Smooth muscle cell (in vitro differentiated cells): ENCODE measurements at regions not wholly inside any gene's neighbourhood (a gene's known extent, or its start where the extent isn't known, plus 50 kb on each side); places are given as distances from the start of the nearest gene placed in this dataset.
A peak's percentile ranks its signal among the peaks of the same experiment; 100 is the strongest.

Source experiments
- DNase-seq: peaks from one replicate; lab custom pipeline; 2025; ENCODE audit not compliant: unreplicated experiment; lab: John Stamatoyannopoulos, UW
- H2AFZ ChIP-seq: fragments of 200-600 bp; sonication (generic); 2 replicates; pipeline ENCODE4 v1.6.0; 2016; ENCODE audit warnings: antibody characterized with exemption, low read depth, mild to moderate bottlenecking
- H3F3A ChIP-seq: fragments of 200-600 bp; sonication (generic); 2 replicates; pipeline ENCODE4 v1.6.0; 2017; ENCODE audit warnings: antibody characterized with exemption, low read depth
- H3K27ac ChIP-seq: fragments of 200-600 bp; sonication (generic); 2 replicates; pipeline ENCODE4 v1.5.1; 2016; ENCODE audit warnings: low read depth, mild to moderate bottlenecking
- H3K27me3 ChIP-seq: fragments of 200-600 bp; sonication (generic); 2 replicates; pipeline ENCODE4 v1.6.1; 2016; ENCODE audit warnings: low read depth, mild to moderate bottlenecking
- H3K36me3 ChIP-seq: fragments of 200-600 bp; sonication (generic); 2 replicates; pipeline ENCODE4 v1.5.1; 2016; ENCODE audit warnings: low read depth
- H3K4me1 ChIP-seq: fragments of 200-600 bp; sonication (generic); 2 replicates; pipeline ENCODE4 v1.5.1; 2016; ENCODE audit warnings: low read depth
- H3K4me2 ChIP-seq: fragments of 200-600 bp; sonication (generic); 2 replicates; pipeline ENCODE4 v1.6.0; 2016; ENCODE audit warnings: mild to moderate bottlenecking
- H3K4me3 ChIP-seq: fragments of 200-600 bp; sonication (generic); 2 replicates; pipeline ENCODE4 v1.5.1; 2016; ENCODE audit warnings: mild to moderate bottlenecking
- H3K79me2 ChIP-seq: fragments of 200-600 bp; sonication (generic); 2 replicates; pipeline ENCODE4 v1.6.0; 2016; ENCODE audit warnings: low read depth, mild to moderate bottlenecking
- H3K9ac ChIP-seq: fragments of 200-600 bp; sonication (generic); 2 replicates; pipeline ENCODE4 v1.6.0; 2016; ENCODE audit warnings: low read depth
- H3K9me3 ChIP-seq: fragments of 200-600 bp; sonication (generic); replicated peaks from 2 replicates; pipeline ENCODE4 v1.5.1; 2016; ENCODE audit warnings: low read depth
- H4K20me1 ChIP-seq: fragments of 200-600 bp; sonication (generic); 2 replicates; pipeline ENCODE4 v1.6.0; 2016; ENCODE audit warnings: low read depth
- WGBS: methylation state at CpG from one replicate; pipeline ENCODE4 v1.1.7; 2016; ENCODE audit warnings: low lambda C conversion rate; 5-methylcytosine and 5-hydroxymethylcytosine counted together
- TF ChIP-seq, protein P1 (sequence below): fragments of 200-600 bp; sonication (generic); IDR thresholded peaks from 2 replicates; pipeline ENCODE4 v1.5.1; 2017; ENCODE audit warnings: borderline replicate concordance, mild to moderate bottlenecking, antibody characterized with exemption; ENCODE audit not compliant: insufficient read depth, poor library complexity, severe bottlenecking

- H3F3A ChIP-seq = no peaks in the 10 kb centered on the region
- H3K27me3 ChIP-seq = no peaks in the 10 kb centered on the region
- no peak overlapping the region for H2AFZ ChIP-seq
- no peaks in the 10 kb centered on the region for H3K9me3 ChIP-seq
- no peaks in the 10 kb centered on the region for H3K79me2 ChIP-seq
- H3K4me3 ChIP-seq = no peak overlapping the region
- DNase-seq = no peak
- no peak overlapping the region for H3K27ac ChIP-seq
- 56% methylated on average over 5 of the region's 5 CpGs for WGBS
- H3K36me3 ChIP-seq = no peaks in the 10 kb centered on the region
- H3K4me2 ChIP-seq = no peak overlapping the region
- H3K9ac ChIP-seq = no peak overlapping the region
- TF ChIP-seq, protein P1, sequence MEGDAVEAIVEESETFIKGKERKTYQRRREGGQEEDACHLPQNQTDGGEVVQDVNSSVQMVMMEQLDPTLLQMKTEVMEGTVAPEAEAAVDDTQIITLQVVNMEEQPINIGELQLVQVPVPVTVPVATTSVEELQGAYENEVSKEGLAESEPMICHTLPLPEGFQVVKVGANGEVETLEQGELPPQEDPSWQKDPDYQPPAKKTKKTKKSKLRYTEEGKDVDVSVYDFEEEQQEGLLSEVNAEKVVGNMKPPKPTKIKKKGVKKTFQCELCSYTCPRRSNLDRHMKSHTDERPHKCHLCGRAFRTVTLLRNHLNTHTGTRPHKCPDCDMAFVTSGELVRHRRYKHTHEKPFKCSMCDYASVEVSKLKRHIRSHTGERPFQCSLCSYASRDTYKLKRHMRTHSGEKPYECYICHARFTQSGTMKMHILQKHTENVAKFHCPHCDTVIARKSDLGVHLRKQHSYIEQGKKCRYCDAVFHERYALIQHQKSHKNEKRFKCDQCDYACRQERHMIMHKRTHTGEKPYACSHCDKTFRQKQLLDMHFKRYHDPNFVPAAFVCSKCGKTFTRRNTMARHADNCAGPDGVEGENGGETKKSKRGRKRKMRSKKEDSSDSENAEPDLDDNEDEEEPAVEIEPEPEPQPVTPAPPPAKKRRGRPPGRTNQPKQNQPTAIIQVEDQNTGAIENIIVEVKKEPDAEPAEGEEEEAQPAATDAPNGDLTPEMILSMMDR = no peak
- peaks cover 28% of the 10 kb centered on the region for H3K4me1 ChIP-seq
- H4K20me1 ChIP-seq = no peaks in the 10 kb centered on the region
These were observed 107.6 kb upstream of the NFIA start for GRCh38 chr1:60974524-60975372.

- H3K27me3 ChIP-seq = no peaks in the 10 kb centered on the region
- H3K9me3 ChIP-seq = no peaks in the 10 kb centered on the region
- H3K4me1 ChIP-seq = peaks cover 28% of the 10 kb centered on the region
- H3K4me2 ChIP-seq = no peak overlapping the region
- H3K27ac ChIP-seq = no peak overlapping the region
- no peak overlapping the region for H2AFZ ChIP-seq
- H3K79me2 ChIP-seq = no peaks in the 10 kb centered on the region
- no peaks in the 10 kb centered on the region for H3F3A ChIP-seq
- H3K36me3 ChIP-seq = no peaks in the 10 kb centered on the region
- no peak overlapping the region for H3K4me3 ChIP-seq
- no peaks in the 10 kb centered on the region for H4K20me1 ChIP-seq
- no peak for DNase-seq
- 53% methylated on average over 4 of the region's 4 CpGs for WGBS
- TF ChIP-seq, protein P1 = no peak
- H3K9ac ChIP-seq = no peak overlapping the region
These were observed 108.7 kb upstream of the NFIA start for GRCh38 chr1:60973668-60974067.

DNA sequence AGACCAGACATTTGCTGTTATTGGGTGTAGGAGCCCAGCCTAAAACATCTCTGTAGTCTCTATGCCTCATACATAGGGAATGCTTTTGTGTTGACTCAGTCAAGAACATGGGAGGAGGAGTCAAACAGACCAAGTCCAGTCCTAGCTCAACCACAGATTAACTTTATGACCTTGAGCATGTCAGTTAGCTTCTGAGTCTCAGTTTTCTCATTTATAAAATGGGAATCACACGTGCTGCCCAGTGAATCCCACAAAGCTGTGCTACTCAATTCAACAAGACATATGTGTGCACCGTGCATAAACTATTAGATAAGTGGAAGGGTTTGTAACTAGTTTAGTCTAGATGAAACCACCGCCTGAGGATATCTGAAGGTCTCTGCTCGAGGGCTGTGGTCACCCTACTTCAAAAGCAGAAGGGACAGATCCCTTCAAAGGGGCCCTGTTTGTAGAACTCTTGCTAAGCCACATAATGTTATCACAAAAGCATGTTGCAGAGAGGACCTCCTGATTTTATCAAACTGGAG is 109.5 kb upstream of the NFIA start:
- DNase-seq = no peak
- Histone ChIP-seq H2AFZ (no peak overlapping the region), H3K4me3 (no peak overlapping the region), H3K27me3 (no peaks in the 10 kb centered on the region), H3K36me3 (no peaks in the 10 kb centered on the region), H3K9ac (no peak overlapping the region), H3K4me1 (peaks cover 28% of the 10 kb centered on the region), H3K4me2 (peak overlapping the region; percentile 39), H3K9me3 (no peaks in the 10 kb centered on the region), H3K79me2 (no peaks in the 10 kb centered on the region), H3F3A (no peaks in the 10 kb centered on the region), H4K20me1 (no peaks in the 10 kb centered on the region), H3K27ac (no peak overlapping the region)
- 41% methylated on average over 4 of the region's 4 CpGs for WGBS
- TF ChIP-seq, protein P1 = no peak
